Sigmoid colon (tissue), 3 donors: ENCODE measurements at regions not wholly inside any gene's neighbourhood (a gene's known extent, or its start where the extent isn't known, plus 50 kb on each side); places are given as distances from the start of the nearest gene placed in this dataset.

Experiments
- POLR2A ChIP-seq, 2 donors: fragments of 450-650 bp; IDR thresholded peaks; one replicate each; pipeline ENCODE4 v1.6.1; 2016; ENCODE audit warnings: antibody characterized with exemption in 2 of 2, mild to moderate bottlenecking in 2 of 2, moderate library complexity in 2 of 2
- TF ChIP-seq, protein P1 (sequence below), 4 experiments: fragments of 450-650 bp in 3 of 4; fragments of 200-600 bp in 1 of 4; IDR thresholded peaks; one replicate each; pipeline ENCODE4 v1.5.1; 2016 to 2019; ENCODE audit warnings: antibody characterized with exemption in 4 of 4, mild to moderate bottlenecking in 3 of 4, moderate library complexity in 2 of 4

DNA sequence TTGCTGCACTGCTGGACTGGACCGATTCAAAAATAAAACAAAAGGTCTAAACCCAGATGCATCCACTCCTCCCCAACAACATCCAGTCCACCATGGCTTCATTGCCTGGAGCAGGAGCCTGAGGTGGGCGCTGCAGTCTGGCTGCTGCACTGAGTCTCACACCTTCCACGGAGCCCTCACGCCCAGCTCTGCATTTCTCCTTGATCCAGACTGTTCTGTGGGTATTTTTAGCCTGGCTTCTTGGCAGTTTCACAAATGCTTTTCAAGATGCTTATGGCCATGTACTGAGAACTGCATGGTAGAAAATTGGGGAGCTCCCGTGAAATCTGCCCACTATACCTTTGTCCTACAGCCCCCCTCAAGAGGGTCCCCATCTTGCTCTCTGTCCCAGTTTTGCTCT lies 53.3 kb upstream of the JAM3 start:
- TF ChIP-seq, protein P1, sequence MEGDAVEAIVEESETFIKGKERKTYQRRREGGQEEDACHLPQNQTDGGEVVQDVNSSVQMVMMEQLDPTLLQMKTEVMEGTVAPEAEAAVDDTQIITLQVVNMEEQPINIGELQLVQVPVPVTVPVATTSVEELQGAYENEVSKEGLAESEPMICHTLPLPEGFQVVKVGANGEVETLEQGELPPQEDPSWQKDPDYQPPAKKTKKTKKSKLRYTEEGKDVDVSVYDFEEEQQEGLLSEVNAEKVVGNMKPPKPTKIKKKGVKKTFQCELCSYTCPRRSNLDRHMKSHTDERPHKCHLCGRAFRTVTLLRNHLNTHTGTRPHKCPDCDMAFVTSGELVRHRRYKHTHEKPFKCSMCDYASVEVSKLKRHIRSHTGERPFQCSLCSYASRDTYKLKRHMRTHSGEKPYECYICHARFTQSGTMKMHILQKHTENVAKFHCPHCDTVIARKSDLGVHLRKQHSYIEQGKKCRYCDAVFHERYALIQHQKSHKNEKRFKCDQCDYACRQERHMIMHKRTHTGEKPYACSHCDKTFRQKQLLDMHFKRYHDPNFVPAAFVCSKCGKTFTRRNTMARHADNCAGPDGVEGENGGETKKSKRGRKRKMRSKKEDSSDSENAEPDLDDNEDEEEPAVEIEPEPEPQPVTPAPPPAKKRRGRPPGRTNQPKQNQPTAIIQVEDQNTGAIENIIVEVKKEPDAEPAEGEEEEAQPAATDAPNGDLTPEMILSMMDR (IDR thresholded peaks at IDR 0.05), result no peak
- TF ChIP-seq POLR2A (IDR thresholded peaks at IDR 0.05), result no peak
